ENCODE measurements at regions not wholly inside any gene's neighbourhood (a gene's known extent, or its start where the extent isn't known, plus 50 kb on each side); places are given as distances from the start of the nearest gene placed in this dataset.

GRCh38 chr6:3549314-3549940 lies 92.6 kb upstream of the SLC22A23 start:
- Histone ChIP-seq H3K27me3 (no peaks in the 10 kb centered on the region), H3K27ac (no peak overlapping the region), H3K4me3 (no peak overlapping the region), H3K9me3 (no peaks in the 10 kb centered on the region), H3K4me1 (no peaks in the 10 kb centered on the region), H3K36me3 (replicated peaks in 1 of 2; ENCODE audit: insufficient read depth in 1 of 2, low read depth in 2 of 2) (no peaks in the 10 kb centered on the region)
- ATAC-seq (no peak), DNase-seq (no peak)
- no peak for TF ChIP-seq POLR2A (IDR thresholded peaks at IDR 0.05)
- TF ChIP-seq CTCF (IDR thresholded peaks at IDR 0.05): no peak
- WGBS, 2 donors: 78 to 82% methylated on average over 7 of the region's 7 CpGs
- intact Hi-C loops (cut with DNase I): no loop called here

- DNase-seq (no peak), ATAC-seq (no peak)
- no peaks in the 10 kb centered on the region for H3K27me3 ChIP-seq
- no peak overlapping the region for H3K27ac ChIP-seq
- WGBS, 2 donors: 55 to 57% methylated on average over 2 of the region's 2 CpGs
- H3K4me1 ChIP-seq: no peaks in the 10 kb centered on the region
- no peaks in the 10 kb centered on the region for H3K36me3 ChIP-seq (replicated peaks in 1 of 2; ENCODE audit: insufficient read depth in 1 of 2, low read depth in 2 of 2)
- H3K4me3 ChIP-seq: no peak overlapping the region
- intact Hi-C loops (cut with DNase I): no loop called here
- no peaks in the 10 kb centered on the region for H3K9me3 ChIP-seq
- TF ChIP-seq POLR2A (IDR thresholded peaks at IDR 0.05): no peak
- no peak for TF ChIP-seq CTCF (IDR thresholded peaks at IDR 0.05)
Observed at GRCh38 chr6:3546121-3546520, 89.3 kb upstream of the SLC22A23 start.

GRCh38 chr6:3545156-3545555 lies 88.3 kb upstream of the SLC22A23 start:
- no peak for ATAC-seq
- H3K4me3 ChIP-seq: no peak overlapping the region
- H3K4me1 ChIP-seq: no peaks in the 10 kb centered on the region
- 95 to 100% methylated on average over 1 of the region's 1 CpG for WGBS, 2 donors
- TF ChIP-seq CTCF (IDR thresholded peaks at IDR 0.05) (no peak), POLR2A (IDR thresholded peaks at IDR 0.05) (no peak)
- H3K27me3 ChIP-seq: no peaks in the 10 kb centered on the region
- H3K27ac ChIP-seq: no peak overlapping the region
- no peaks in the 10 kb centered on the region for H3K9me3 ChIP-seq
- DNase-seq: no peak
- H3K36me3 ChIP-seq (replicated peaks in 1 of 2; ENCODE audit: insufficient read depth in 1 of 2, low read depth in 2 of 2): no peaks in the 10 kb centered on the region
- intact Hi-C loops (cut with DNase I): no loop called here

GRCh38 chr6:3542032-3542640 lies 85.3 kb upstream of the SLC22A23 start:
- no peak for ATAC-seq
- TF ChIP-seq CTCF (IDR thresholded peaks at IDR 0.05): no peak
- no peak for TF ChIP-seq POLR2A (IDR thresholded peaks at IDR 0.05)
- no peak for DNase-seq
- Histone ChIP-seq H3K36me3 (replicated peaks in 1 of 2; ENCODE audit: insufficient read depth in 1 of 2, low read depth in 2 of 2) (no peaks in the 10 kb centered on the region), H3K4me1 (no peaks in the 10 kb centered on the region), H3K9me3 (no peaks in the 10 kb centered on the region), H3K27ac (no peak overlapping the region), H3K27me3 (no peaks in the 10 kb centered on the region), H3K4me3 (no peak overlapping the region)
- intact Hi-C loops (cut with DNase I): no loop called here
- WGBS, 2 donors: 87 to 92% methylated on average over 4 to 6 of the region's 6 CpGs
